H1 (cell line): ENCODE measurements at regions not wholly inside any gene's neighbourhood (a gene's known extent, or its start where the extent isn't known, plus 50 kb on each side); places are given as distances from the start of the nearest gene placed in this dataset.

Experiments
- CTCF ChIA-PET: fragments of 300-600 bp; sonication (Branson Sonifier 250); formaldehyde crosslinking; loops from one replicate; lab custom pipeline; 2021; ENCODE audit not compliant: partially characterized antibody; lab: Charles Lee
- POLR2A ChIA-PET: fragments of 300-600 bp; sonication (Branson Sonifier 250); formaldehyde crosslinking; loops from one replicate; lab custom pipeline; 2021; ENCODE audit warnings: inconsistent platforms; ENCODE audit not compliant: partially characterized antibody; lab: Charles Lee
- DNase-seq, 2 experiments: peaks; one replicate each; pipeline versions ENCODE4 v3.0.0 to v3.0.0-alpha.2; 2010 to 2022; ENCODE audit warnings: low spot score in 2 of 2, low read depth in 1 of 2, mixed read lengths in 1 of 2
- FAIRE-seq: peaks from 2 replicates; lab custom pipeline; 2011; peaks lifted over from hg19 to GRCh38; lab: Jason Lieb, UNC
- H2AFZ ChIP-seq: 2 replicates; pipeline ENCODE4 v1.8.1; 2012; ENCODE audit warnings: low read length, inconsistent platforms
- H2AK5ac ChIP-seq: 2 replicates; pipeline ENCODE4 v1.6.1; 2013; ENCODE audit warnings: low read depth, low read length
- H2BK120ac ChIP-seq: replicated peaks from 2 replicates; pipeline ENCODE3; 2013; ENCODE audit warnings: low read depth, low read length, inconsistent platforms
- H2BK12ac ChIP-seq: 2 replicates; pipeline ENCODE4 v1.6.1; 2013; ENCODE audit warnings: low read depth, low read length
- H2BK15ac ChIP-seq: 2 replicates; pipeline ENCODE4 v1.6.1; 2013; ENCODE audit warnings: low read length
- H2BK20ac ChIP-seq: 2 replicates; pipeline ENCODE4 v1.6.1; 2013; ENCODE audit warnings: low read length
- H2BK5ac ChIP-seq: 2 replicates; pipeline ENCODE4 v1.6.1; 2013; ENCODE audit warnings: low read depth, low read length
- H3K14ac ChIP-seq: 2 replicates; pipeline ENCODE4 v1.6.1; 2013; ENCODE audit warnings: inconsistent platforms; ENCODE audit not compliant: insufficient read length
- H3K18ac ChIP-seq: 2 replicates; pipeline ENCODE4 v1.6.1; 2013; ENCODE audit warnings: low read length; ENCODE audit errors: extremely low read depth
- H3K23ac ChIP-seq: 2 replicates; pipeline ENCODE4 v1.6.1; 2013; ENCODE audit warnings: inconsistent platforms; ENCODE audit not compliant: insufficient read length
- H3K23me2 ChIP-seq: 2 replicates; pipeline ENCODE4 v1.6.1; 2013; ENCODE audit warnings: low read depth, low read length
- H3K27ac ChIP-seq: 2 replicates; pipeline ENCODE4 v1.6.1; 2011; ENCODE audit warnings: low read depth, low read length, inconsistent platforms
- H3K27me3 ChIP-seq, 4 experiments: replicated peaks in 1 of 4; 1 replicate in 1 of 4; 2 replicates in 3 of 4; pipeline versions ENCODE4 v1.6.1 to v1.8.1; 2011 to 2013; ENCODE audit warnings: low read length in 3 of 4, mild to moderate bottlenecking in 3 of 4, inconsistent platforms in 2 of 4, mixed read lengths in 2 of 4, moderate library complexity in 1 of 4; ENCODE audit not compliant: control insufficient read depth in 3 of 4, insufficient read depth in 3 of 4; ENCODE audit errors: extremely low read depth in 1 of 4
- H3K36me3 ChIP-seq, 4 experiments: 2 replicates each; pipeline versions ENCODE4 v1.6.1 to v1.8.1; 2011 to 2013; ENCODE audit warnings: mild to moderate bottlenecking in 4 of 4, low read length in 3 of 4, moderate library complexity in 2 of 4, control low read depth in 1 of 4, inconsistent platforms in 1 of 4; ENCODE audit not compliant: insufficient read depth in 4 of 4, control insufficient read depth in 2 of 4
- H3K4ac ChIP-seq: replicated peaks from 2 replicates; pipeline ENCODE3; 2013; ENCODE audit warnings: low read length, low read depth, mixed read lengths, inconsistent platforms; ENCODE audit not compliant: insufficient read length
- H3K4me1 ChIP-seq, 4 experiments: replicated peaks in 1 of 4; 1 replicate in 1 of 4; 2 replicates in 3 of 4; pipeline versions ENCODE4 v1.6.1 to v1.8.1; 2011 to 2013; ENCODE audit warnings: low read length in 3 of 4, inconsistent platforms in 2 of 4, mixed read lengths in 1 of 4; ENCODE audit not compliant: insufficient read depth in 4 of 4, control insufficient read depth in 3 of 4
- H3K4me2 ChIP-seq, 2 experiments: 2 replicates each; pipeline versions ENCODE4 v1.6.1 to v1.8.1; 2011 to 2013; ENCODE audit warnings: low read depth in 2 of 2, low read length in 2 of 2, control low read depth in 1 of 2, inconsistent platforms in 1 of 2, mild to moderate bottlenecking in 1 of 2; ENCODE audit not compliant: insufficient read depth in 1 of 2
- H3K4me3 ChIP-seq, 4 experiments: fragments of 200-600, 300-600 bp in 1 of 4; sonication (generic), shearing (Covaris generic), sonication (Bioruptor Twin) in 1 of 4; 2 replicates each; pipeline versions ENCODE4 v1.5.1 to v1.8.1; 2011 to 2016; ENCODE audit warnings: low read length in 4 of 4, low read depth in 3 of 4, control low read depth in 2 of 4, inconsistent platforms in 2 of 4, mild to moderate bottlenecking in 2 of 4, mixed read lengths in 1 of 4, moderate library complexity in 1 of 4; ENCODE audit not compliant: insufficient read depth in 2 of 4; ENCODE audit errors: extremely low read depth in 1 of 4
- H3K56ac ChIP-seq: replicated peaks from 2 replicates; pipeline ENCODE3; 2013; ENCODE audit warnings: low read depth, mild to moderate bottlenecking, mixed read lengths, low read length, inconsistent platforms; ENCODE audit not compliant: insufficient read length
- H3K79me1 ChIP-seq: 2 replicates; pipeline ENCODE4 v1.6.1; 2013; ENCODE audit warnings: low read depth, low read length, control low read depth
- H3K79me2 ChIP-seq, 2 experiments: 2 replicates each; pipeline versions ENCODE4 v1.6.1 to v1.8.1; 2012 to 2013; ENCODE audit warnings: low read length in 2 of 2, mild to moderate bottlenecking in 2 of 2, inconsistent platforms in 1 of 2; ENCODE audit not compliant: insufficient read depth in 2 of 2, control insufficient read depth in 1 of 2
- H3K9ac ChIP-seq, 4 experiments: replicated peaks in 1 of 4; 1 replicate in 1 of 4; 2 replicates in 3 of 4; pipeline versions ENCODE4 v1.6.1 to v1.8.1; 2011 to 2013; ENCODE audit warnings: low read depth in 3 of 4, low read length in 3 of 4, control low read depth in 2 of 4, mild to moderate bottlenecking in 2 of 4, moderate library complexity in 2 of 4, inconsistent platforms in 1 of 4; ENCODE audit errors: extremely low read depth in 1 of 4
- H3K9me3 ChIP-seq, 2 experiments: 2 replicates each; pipeline versions ENCODE4 v1.6.1 to v1.8.1; 2012 to 2013; ENCODE audit warnings: mild to moderate bottlenecking in 2 of 2, moderate library complexity in 2 of 2, control low read depth in 1 of 2, inconsistent platforms in 1 of 2, low read depth in 1 of 2, low read length in 1 of 2, mixed read lengths in 1 of 2; ENCODE audit not compliant: insufficient read depth in 2 of 2
- H4K20me1 ChIP-seq, 2 experiments: replicated peaks in 1 of 2; 2 replicates each; pipeline versions ENCODE3 to v1.8.1; 2011 to 2013; ENCODE audit warnings: inconsistent platforms in 2 of 2, low read length in 2 of 2, mild to moderate bottlenecking in 1 of 2; ENCODE audit not compliant: insufficient read depth in 2 of 2, control insufficient read depth in 1 of 2
- H4K5ac ChIP-seq: 2 replicates; pipeline ENCODE4 v1.6.1; 2013; ENCODE audit warnings: low read length, low read depth, mixed read lengths, inconsistent platforms; ENCODE audit not compliant: insufficient read length
- H4K8ac ChIP-seq: 2 replicates; pipeline ENCODE4 v1.8.0; 2013; ENCODE audit warnings: mild to moderate bottlenecking, moderate library complexity, low read length, inconsistent platforms; ENCODE audit not compliant: insufficient read depth; ENCODE audit errors: extremely low read depth
- H4K91ac ChIP-seq: replicated peaks from 2 replicates; pipeline ENCODE3; 2013; ENCODE audit warnings: low read length, mixed read lengths, inconsistent platforms; ENCODE audit not compliant: insufficient read length
- BRCA1 ChIP-seq: IDR thresholded peaks from 2 replicates; pipeline ENCODE4 v1.6.1; 2012; ENCODE audit warnings: low read depth, low read length, improper control_type of control experiment
- PHF8 ChIP-seq: fragments of 200-600 bp; sonication (generic); conservative IDR thresholded peaks from 2 replicates; pipeline ENCODE4 v1.7.1; 2012; ENCODE audit warnings: low read depth, mild to moderate bottlenecking, inconsistent platforms, low read length, moderate library complexity
- ZNF274 ChIP-seq: IDR thresholded peaks from 2 replicates; pipeline ENCODE4 v1.7.0; 2012; ENCODE audit warnings: low read length, borderline replicate concordance; ENCODE audit errors: extremely low read depth
- WGBS, 2 experiments: shearing (Covaris generic) in 1 of 2; methylation state at CpG; one replicate each; pipeline versions ENCODE4 v1.1.6 to v1.1.7; 2013 to 2015; ENCODE audit warnings: low lambda C conversion rate in 2 of 2, mixed read lengths in 2 of 2, inconsistent platforms in 1 of 2, low coverage in 1 of 2, missing lambda C conversion rate in 1 of 2; ENCODE audit not compliant: insufficient replicate concordance in 2 of 2, insufficient coverage in 1 of 2, insufficient read length in 1 of 2; ENCODE audit errors: extremely low coverage in 1 of 2, missing lambda C conversion rate in 1 of 2; 5-methylcytosine and 5-hydroxymethylcytosine counted together
- TF ChIP-seq, protein P1 (sequence below): IDR thresholded peaks from 2 replicates; pipeline ENCODE4 v1.6.1; 2011; ENCODE audit warnings: low read length, improper control_type of control experiment

DNA sequence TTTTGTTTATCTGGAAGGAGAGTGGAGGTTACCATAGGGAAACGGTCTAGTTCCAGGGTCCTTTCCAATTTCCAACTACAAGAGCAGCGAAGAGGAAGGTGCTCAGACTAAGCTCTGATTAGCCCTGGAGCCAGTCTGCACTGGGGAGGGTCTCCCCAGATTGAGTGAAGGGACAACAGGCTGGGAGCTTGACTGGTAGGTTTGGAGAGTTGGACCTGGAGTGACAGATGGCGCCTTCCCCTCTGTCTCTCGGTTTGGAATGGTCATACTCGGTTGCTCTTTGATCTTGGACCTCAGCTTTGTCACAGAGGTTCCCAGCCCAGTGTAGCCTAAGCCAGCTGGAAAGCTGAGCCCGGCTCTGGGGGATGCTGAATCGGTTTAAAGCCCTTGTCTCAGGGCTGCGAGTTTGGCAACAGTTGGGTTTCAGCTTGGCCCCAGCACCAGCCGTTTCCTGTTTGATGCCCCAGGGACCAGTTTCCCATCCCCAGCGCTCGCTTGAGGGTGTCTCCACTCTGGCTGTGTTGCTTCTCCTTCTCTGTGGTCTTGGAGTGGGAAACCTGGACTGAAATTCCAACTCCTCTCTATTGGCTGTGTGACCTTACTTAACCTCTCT, 53.1 kb upstream of the ULK4 start:
- H4K20me1 ChIP-seq, result peaks cover 2 to 6% of the 10 kb centered on the region in 2 experiments
- POLR2A ChIA-PET, result interaction anchor here (1.0 to 2.1 kb wide), 5 partner anchors 10 to 85 kb away, joined by 3 to 8 read pairs (median 8); partner anchors contain the start of gene TRAK1
- TF ChIP-seq PHF8 (no peak), BRCA1 (no peak), ZNF274 (no peak)
- TF ChIP-seq, protein P1, sequence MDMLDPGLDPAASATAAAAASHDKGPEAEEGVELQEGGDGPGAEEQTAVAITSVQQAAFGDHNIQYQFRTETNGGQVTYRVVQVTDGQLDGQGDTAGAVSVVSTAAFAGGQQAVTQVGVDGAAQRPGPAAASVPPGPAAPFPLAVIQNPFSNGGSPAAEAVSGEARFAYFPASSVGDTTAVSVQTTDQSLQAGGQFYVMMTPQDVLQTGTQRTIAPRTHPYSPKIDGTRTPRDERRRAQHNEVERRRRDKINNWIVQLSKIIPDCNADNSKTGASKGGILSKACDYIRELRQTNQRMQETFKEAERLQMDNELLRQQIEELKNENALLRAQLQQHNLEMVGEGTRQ, result no peak
- TF ChIP-seq, all 59 proteins: peak for 0
- H3K9me3 ChIP-seq, result no peaks in the 10 kb centered on the region
- no peak overlapping the region for H3K23ac ChIP-seq
- no peak overlapping the region for H4K91ac ChIP-seq
- no peak overlapping the region for H4K5ac ChIP-seq
- FAIRE-seq (no peak), DNase-seq (no peak)
- H2BK20ac ChIP-seq, result no peak overlapping the region
- no peak overlapping the region for H2BK5ac ChIP-seq
- no peak overlapping the region for H2BK120ac ChIP-seq
- CTCF ChIA-PET, result interaction anchor here (1.0 to 2.9 kb wide), 11 partner anchors 9 to 153 kb away, joined by 3 to 19 read pairs (median 5); no protein-coding TSS in a partner anchor
- 61% methylated on average over 9 of the region's 11 CpGs; no CpG with 5 or more reads in 1 of the 2 experiments for WGBS, 2 experiments
- H3K14ac ChIP-seq, result no peak overlapping the region
- no peak overlapping the region for H3K56ac ChIP-seq
- H3K4me3 ChIP-seq, result peak overlapping the region; percentile 64 to 75 (median 70); a peak in 7 of 8 replicates
- peaks cover 0 to 7% (median 4%) of the 10 kb centered on the region in 4 experiments; a peak in 4 of 7 replicates for H3K27me3 ChIP-seq
- no peaks in the 10 kb centered on the region for H3K36me3 ChIP-seq
- H2AFZ ChIP-seq, result no peak overlapping the region
- H2BK15ac ChIP-seq, result peak overlapping the region; percentile 81; the same call in 1 of the 2 replicates
- 0 out of 2 replicates have a peak overlapping the region, but pooled peaks have one; percentile 50 for H2BK12ac ChIP-seq
- H3K79me1 ChIP-seq, result peaks cover 2% of the 10 kb centered on the region; the same call in 1 of the 2 replicates
- no peak overlapping the region for H3K4ac ChIP-seq
- peaks cover 5 to 7% (median 6%) of the 10 kb centered on the region in 4 experiments; a peak in 6 of 7 replicates for H3K4me1 ChIP-seq
- H3K79me2 ChIP-seq, result peaks cover 7 to 56% of the 10 kb centered on the region in 2 experiments
- no peak overlapping the region for H2AK5ac ChIP-seq
- H3K9ac ChIP-seq, result no peak overlapping the region; a peak in 1 of 7 replicates
- H3K23me2 ChIP-seq, result peaks cover 15% of the 10 kb centered on the region
- no peak overlapping the region; the same call in 1 of the 2 replicates for H3K18ac ChIP-seq
- H3K4me2 ChIP-seq, result peak overlapping the region; percentile 81 to 96
- no peak overlapping the region for H4K8ac ChIP-seq
- H3K27ac ChIP-seq, result no peak overlapping the region
